Loucy (cell line): ENCODE measurements at regions not wholly inside any gene's neighbourhood (a gene's known extent, or its start where the extent isn't known, plus 50 kb on each side); places are given as distances from the start of the nearest gene placed in this dataset.

Experiments used
- H2AFZ ChIP-seq: fragments of 200-600 bp; sonication (generic); 2 replicates; pipeline ENCODE4 v1.6.0; 2016; ENCODE audit warnings: antibody characterized with exemption, mild to moderate bottlenecking, low read length, moderate library complexity
- H3F3A ChIP-seq: fragments of 200-600 bp; 2 replicates; pipeline ENCODE4 v1.6.0; 2016; ENCODE audit warnings: antibody characterized with exemption, low read depth, mild to moderate bottlenecking
- H3K27me3 ChIP-seq: fragments of 200-600 bp; sonication (generic); 2 replicates; pipeline ENCODE4 v1.6.1; 2014; ENCODE audit warnings: low read length, mild to moderate bottlenecking; ENCODE audit not compliant: insufficient read depth, poor library complexity, severe bottlenecking
- H3K36me3 ChIP-seq: fragments of 200-600 bp; sonication (generic); 2 replicates; pipeline ENCODE4 v1.6.1; 2016; ENCODE audit warnings: low read length; ENCODE audit not compliant: insufficient read depth
- H3K4me1 ChIP-seq: fragments of 200-600 bp; sonication (generic); 2 replicates; pipeline ENCODE4 v1.5.1; 2014; ENCODE audit warnings: low read length, mild to moderate bottlenecking; ENCODE audit not compliant: insufficient read depth, poor library complexity, severe bottlenecking
- H3K4me2 ChIP-seq: fragments of 200-600 bp; sonication (generic); 2 replicates; pipeline ENCODE4 v1.6.0; 2014; ENCODE audit warnings: antibody characterized with exemption, low read length, low read depth, mild to moderate bottlenecking; ENCODE audit not compliant: poor library complexity, severe bottlenecking
- H3K4me3 ChIP-seq: fragments of 200-600 bp; sonication (generic); 2 replicates; pipeline ENCODE4 v1.5.1; 2014; ENCODE audit warnings: low read length, mild to moderate bottlenecking, mixed read lengths; ENCODE audit not compliant: poor library complexity, severe bottlenecking
- H3K79me2 ChIP-seq: fragments of 200-600 bp; sonication (generic); 2 replicates; pipeline ENCODE4 v1.6.1; 2014; ENCODE audit warnings: low read length; ENCODE audit not compliant: insufficient read depth
- H3K9ac ChIP-seq: fragments of 200-600 bp; sonication (generic); 2 replicates; pipeline ENCODE4 v1.6.0; 2014; ENCODE audit warnings: mild to moderate bottlenecking, low read depth, low read length, moderate library complexity; ENCODE audit not compliant: poor library complexity, severe bottlenecking
- H3K9me2 ChIP-seq: fragments of 200-600 bp; sonication (generic); replicated peaks from 2 replicates; pipeline ENCODE4 v1.6.1; 2016; ENCODE audit warnings: low read depth, low read length, mixed read lengths
- H3K9me3 ChIP-seq: fragments of 200-600 bp; sonication (generic); 2 replicates; pipeline ENCODE4 v1.6.1; 2014; ENCODE audit warnings: mild to moderate bottlenecking, antibody characterized with exemption, low read length, low read depth; ENCODE audit not compliant: insufficient read depth
- H4K20me1 ChIP-seq: fragments of 200-600 bp; sonication (generic); 2 replicates; pipeline ENCODE4 v1.6.0; 2014; ENCODE audit warnings: antibody characterized with exemption, low read length, mild to moderate bottlenecking; ENCODE audit not compliant: insufficient read depth, poor library complexity, severe bottlenecking
- EZH2phosphoT487 ChIP-seq: fragments of 200-600 bp; IDR thresholded peaks from 2 replicates; pipeline ENCODE4 v1.6.1; 2018; ENCODE audit warnings: antibody characterized with exemption, mild to moderate bottlenecking, moderate library complexity, borderline replicate concordance
- TF ChIP-seq, protein P1 (sequence below): fragments of 200-600 bp; sonication (generic); conservative IDR thresholded peaks from 2 replicates; pipeline ENCODE4 v1.5.1; 2014; ENCODE audit warnings: mild to moderate bottlenecking, antibody characterized with exemption, low read length

DNA sequence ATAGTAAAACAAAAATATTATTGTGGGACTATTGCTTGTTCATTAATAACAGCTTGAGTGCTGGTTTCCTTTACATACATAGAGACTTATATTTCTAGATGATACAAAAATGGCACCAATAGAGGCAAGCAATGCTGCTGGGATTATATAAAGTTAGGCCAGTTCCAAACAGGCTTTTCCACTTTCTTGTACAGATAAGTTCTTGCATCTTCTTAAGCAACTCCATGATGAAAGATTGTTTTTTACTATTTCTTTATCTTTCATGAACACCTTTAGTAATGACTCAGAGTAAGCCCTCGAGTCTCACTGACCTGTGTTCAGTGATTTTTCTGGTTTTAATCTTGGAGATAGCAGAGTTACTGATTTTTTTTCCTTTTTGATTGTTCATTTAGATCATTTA is 324.4 kb downstream of the PRR16 start:
- Histone ChIP-seq H3K4me2 (no peak overlapping the region), H3K4me1 (no peaks in the 10 kb centered on the region), H3K9me3 (no peaks in the 10 kb centered on the region), H4K20me1 (no peaks in the 10 kb centered on the region), H3K36me3 (no peaks in the 10 kb centered on the region), H3K9me2 (no peaks in the 10 kb centered on the region), H3K27me3 (no peaks in the 10 kb centered on the region), H3F3A (no peaks in the 10 kb centered on the region), H2AFZ (no peak overlapping the region), H3K9ac (no peak overlapping the region), H3K4me3 (no peak overlapping the region), H3K79me2 (no peaks in the 10 kb centered on the region)
- TF ChIP-seq, protein P1, sequence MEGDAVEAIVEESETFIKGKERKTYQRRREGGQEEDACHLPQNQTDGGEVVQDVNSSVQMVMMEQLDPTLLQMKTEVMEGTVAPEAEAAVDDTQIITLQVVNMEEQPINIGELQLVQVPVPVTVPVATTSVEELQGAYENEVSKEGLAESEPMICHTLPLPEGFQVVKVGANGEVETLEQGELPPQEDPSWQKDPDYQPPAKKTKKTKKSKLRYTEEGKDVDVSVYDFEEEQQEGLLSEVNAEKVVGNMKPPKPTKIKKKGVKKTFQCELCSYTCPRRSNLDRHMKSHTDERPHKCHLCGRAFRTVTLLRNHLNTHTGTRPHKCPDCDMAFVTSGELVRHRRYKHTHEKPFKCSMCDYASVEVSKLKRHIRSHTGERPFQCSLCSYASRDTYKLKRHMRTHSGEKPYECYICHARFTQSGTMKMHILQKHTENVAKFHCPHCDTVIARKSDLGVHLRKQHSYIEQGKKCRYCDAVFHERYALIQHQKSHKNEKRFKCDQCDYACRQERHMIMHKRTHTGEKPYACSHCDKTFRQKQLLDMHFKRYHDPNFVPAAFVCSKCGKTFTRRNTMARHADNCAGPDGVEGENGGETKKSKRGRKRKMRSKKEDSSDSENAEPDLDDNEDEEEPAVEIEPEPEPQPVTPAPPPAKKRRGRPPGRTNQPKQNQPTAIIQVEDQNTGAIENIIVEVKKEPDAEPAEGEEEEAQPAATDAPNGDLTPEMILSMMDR, result no peak
- no peak for TF ChIP-seq EZH2phosphoT487

DNA sequence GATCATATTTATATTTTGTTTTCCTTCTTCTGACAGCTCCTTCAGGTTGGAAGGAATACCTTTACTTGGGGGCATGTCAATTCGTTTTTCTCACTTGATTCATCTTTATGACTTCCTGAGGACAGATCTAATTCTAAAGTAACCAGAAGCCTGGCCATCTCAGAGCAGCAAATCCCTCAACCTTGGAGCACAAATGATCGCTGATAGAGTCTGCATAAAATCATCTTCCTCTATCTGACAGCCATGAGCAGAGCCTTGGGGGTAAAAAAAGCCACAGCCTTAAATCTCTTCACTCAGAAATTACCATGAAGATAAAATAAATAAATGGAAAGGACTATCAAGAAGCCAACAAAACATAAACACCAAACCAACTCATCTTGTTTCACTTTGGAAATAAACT is 325.8 kb downstream of the PRR16 start:
- Histone ChIP-seq H3K4me2 (no peak overlapping the region), H3K4me3 (no peak overlapping the region), H3F3A (no peaks in the 10 kb centered on the region), H4K20me1 (no peaks in the 10 kb centered on the region), H3K4me1 (no peaks in the 10 kb centered on the region), H3K9me2 (no peaks in the 10 kb centered on the region), H3K79me2 (no peaks in the 10 kb centered on the region), H3K9me3 (no peaks in the 10 kb centered on the region), H3K36me3 (no peaks in the 10 kb centered on the region), H2AFZ (no peak overlapping the region), H3K9ac (no peak overlapping the region), H3K27me3 (no peaks in the 10 kb centered on the region)
- TF ChIP-seq EZH2phosphoT487, result no peak
- TF ChIP-seq, protein P1, result no peak

DNA sequence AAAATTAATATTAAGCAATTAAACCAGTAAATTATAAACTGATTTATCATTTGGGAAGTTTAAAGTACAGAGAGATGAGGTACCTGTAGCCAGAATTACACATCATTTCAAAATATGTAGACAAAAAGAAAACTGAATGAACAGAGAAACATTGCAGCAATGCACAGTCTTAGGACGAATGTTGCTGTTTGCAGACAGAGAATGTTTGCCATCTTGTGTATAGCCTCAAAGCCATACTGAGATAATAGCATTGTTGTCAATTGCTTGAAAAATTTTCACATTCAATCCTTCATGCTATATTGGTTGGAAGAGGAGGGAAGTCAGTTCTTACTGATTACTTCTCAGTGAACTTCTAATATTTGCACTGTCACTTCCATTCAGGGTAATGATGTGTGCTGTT is 326.2 kb downstream of the PRR16 start:
- TF ChIP-seq, protein P1, result no peak
- TF ChIP-seq EZH2phosphoT487, result no peak
- Histone ChIP-seq H3K9ac (no peak overlapping the region), H3K9me3 (no peaks in the 10 kb centered on the region), H3K79me2 (no peaks in the 10 kb centered on the region), H3K9me2 (no peaks in the 10 kb centered on the region), H3K4me3 (no peak overlapping the region), H3K4me1 (no peaks in the 10 kb centered on the region), H2AFZ (no peak overlapping the region), H4K20me1 (no peaks in the 10 kb centered on the region), H3F3A (no peaks in the 10 kb centered on the region), H3K36me3 (no peaks in the 10 kb centered on the region), H3K27me3 (no peaks in the 10 kb centered on the region), H3K4me2 (no peak overlapping the region)
